ENCODE measurements at regions not wholly inside any gene's neighbourhood (a gene's known extent, or its start where the extent isn't known, plus 50 kb on each side); places are given as distances from the start of the nearest gene placed in this dataset.

- Histone ChIP-seq H3F3A (replicated peaks; ENCODE audit: low read depth) (no peaks in the 10 kb centered on the region), H3K36me3 (ENCODE audit: insufficient read depth) (no peaks in the 10 kb centered on the region)
- no peak for ATAC-seq
These were observed 352.5 kb downstream of the ZNF326 start for GRCh38 chr1:90347366-90347765.

More at GRCh38 chr1:90347366-90347765, 352.5 kb downstream of the ZNF326 start:
- Histone ChIP-seq H3K79me2 (replicated peaks; ENCODE audit: insufficient read depth) (no peaks in the 10 kb centered on the region), H3K4me1 (ENCODE audit: insufficient read depth) (no peaks in the 10 kb centered on the region), H3K9me2 (ENCODE audit: insufficient read depth) (no peaks in the 10 kb centered on the region), H3K4me2 (no peak overlapping the region), H4K20me1 (replicated peaks; ENCODE audit: insufficient read depth) (no peaks in the 10 kb centered on the region), H3K27me3 (ENCODE audit: insufficient read depth) (no peaks in the 10 kb centered on the region), H2AFZ (no peak overlapping the region), H3K27ac (ENCODE audit: low read depth) (no peak overlapping the region), H3K4me3 (no peak overlapping the region)
- H3K4me3 Mint-ChIP-seq, result no peak overlapping the region
- H3K27ac Mint-ChIP-seq, result no peak overlapping the region
- TF ChIP-seq ZNF462 (CRISPR knock-in tag; IDR thresholded peaks at IDR 0.05) (no peak), JUNB (IDR thresholded peaks at IDR 0.05; ENCODE audit: unreplicated experiment) (no peak), EZH2 (IDR thresholded peaks at IDR 0.05; ENCODE audit: low read depth, unreplicated experiment) (no peak), EZH2phosphoT487 (IDR thresholded peaks at IDR 0.05; ENCODE audit: unreplicated experiment) (no peak), STAT1 (IDR thresholded peaks at IDR 0.05; ENCODE audit: unreplicated experiment) (no peak), NANOG (IDR thresholded peaks at IDR 0.05; ENCODE audit: borderline replicate concordance) (no peak), CREB1 (CRISPR knock-in tag; IDR thresholded peaks at IDR 0.05; ENCODE audit: low read depth) (no peak)
- peaks cover 6% of the 10 kb centered on the region; the same call in 2 of the 3 replicates for H3K36me3 Mint-ChIP-seq (ENCODE audit: low read depth)
- H3K4me1 Mint-ChIP-seq, result no peaks in the 10 kb centered on the region
- H3K27me3 Mint-ChIP-seq (ENCODE audit: insufficient read depth, low read depth, poor library complexity), result peaks cover 2% of the 10 kb centered on the region
- no peak for DNase-seq (ENCODE audit: low spot score)
- peaks cover 19% of the 10 kb centered on the region for H3K9me3 Mint-ChIP-seq

Data from GM23338 (cell line).